HCT116 (cell line): ENCODE measurements at regions not wholly inside any gene's neighbourhood (a gene's known extent, or its start where the extent isn't known, plus 50 kb on each side); places are given as distances from the start of the nearest gene placed in this dataset.

Experiments used
- ATAC-seq: fragments of 200-7000 bp; cut with Tn5 transposase; 2 replicates; pipeline ENCODE4 v1.9.1; 2020; ENCODE audit warnings: mild to moderate bottlenecking, moderate library complexity
- BruUV-seq: library from RNA; stranded (reverse); fragments of 400-500 nt; replicated peaks from 2 replicates; lab custom pipeline; 2021; lab: Mats Ljungman, UMichigan
- CTCF ChIA-PET: fragments of 300-600 bp; sonication (Branson Sonifier 250); formaldehyde crosslinking; loops from one replicate; lab custom pipeline; 2021; ENCODE audit warnings: antibody characterized with exemption; lab: Charles Lee
- POLR2A ChIA-PET: fragments of 300-600, 350-600 bp; sonication (Branson Sonifier 250); formaldehyde crosslinking; loops from one replicate; lab custom pipeline; 2021; ENCODE audit warnings: antibody characterized with exemption; lab: Charles Lee
- RAD21 ChIA-PET, 2 experiments: fragments of 300-600 bp; sonication (Branson Sonifier 250); formaldehyde crosslinking; loops; one replicate each; lab custom pipeline; 2023; ENCODE audit warnings: low total read pairs in 2 of 2; ENCODE audit not compliant: uncharacterized antibody in 2 of 2, unreplicated experiment in 2 of 2, low non-redundant PET in 1 of 2; lab: Charles Lee
- DNase-seq: peaks from one replicate; pipeline ENCODE4 v3.0.0-alpha.2; 2010; ENCODE audit warnings: low read depth, low spot score
- H2AFZ ChIP-seq: fragments of 200-600 bp; shearing (Covaris generic), sonication (generic); 2 replicates; pipeline ENCODE4 v1.6.1; 2017; ENCODE audit warnings: low read depth, mixed run types, mixed read lengths, antibody characterized with exemption, low read length; ENCODE audit not compliant: poor library complexity, severe bottlenecking
- H3K27ac ChIP-seq: 2 replicates; pipeline ENCODE4 v1.5.1; 2012; ENCODE audit warnings: low read depth, low read length
- H3K27me3 ChIP-seq: fragments of 200-600 bp; sonication (generic); 2 replicates; pipeline ENCODE4 v1.6.1; 2016; ENCODE audit warnings: mixed run types, low read length, mixed read lengths; ENCODE audit not compliant: insufficient read depth
- H3K36me3 ChIP-seq, 2 experiments: fragments of 200-500 bp in 1 of 2; fragments of 200-600 bp in 1 of 2; sonication (Bioruptor generic) in 1 of 2; sonication (generic) in 1 of 2; 2 replicates each; pipeline versions ENCODE4 v1.5.1 to v1.6.1; 2014 to 2016; ENCODE audit warnings: low read length in 2 of 2, inconsistent platforms in 1 of 2, mixed read lengths in 1 of 2, mixed run types in 1 of 2; ENCODE audit not compliant: insufficient read depth in 2 of 2, control insufficient read depth in 1 of 2
- H3K4me1 ChIP-seq, 2 experiments: fragments of 200-600 bp in 1 of 2; sonication (generic) in 1 of 2; 2 replicates each; pipeline versions ENCODE4 v1.5.1 to v1.6.1; 2012 to 2017; ENCODE audit warnings: low read length in 2 of 2, inconsistent platforms in 1 of 2, mild to moderate bottlenecking in 1 of 2, mixed read lengths in 1 of 2, mixed run types in 1 of 2, moderate library complexity in 1 of 2; ENCODE audit not compliant: insufficient read depth in 2 of 2, control insufficient read depth in 1 of 2
- H3K4me2 ChIP-seq: fragments of 200-600 bp; sonication (generic); 2 replicates; pipeline ENCODE4 v1.6.1; 2017; ENCODE audit warnings: mixed run types, low read length, mixed read lengths
- H3K4me3 ChIP-seq, 2 experiments: fragments of 200-600 bp in 1 of 2; sonication (generic) in 1 of 2; replicated peaks in 1 of 2; 2 replicates each; pipeline ENCODE4 v1.5.1; 2011 to 2016; ENCODE audit warnings: low read length in 2 of 2, control low read depth in 1 of 2, low read depth in 1 of 2, mild to moderate bottlenecking in 1 of 2, mixed read lengths in 1 of 2, mixed run types in 1 of 2
- H3K79me2 ChIP-seq: fragments of 200-600 bp; sonication (generic); 2 replicates; pipeline ENCODE4 v1.6.1; 2017; ENCODE audit warnings: mild to moderate bottlenecking, mixed run types, low read length, moderate library complexity, mixed read lengths; ENCODE audit not compliant: insufficient read depth
- H3K9ac ChIP-seq: fragments of 200-600 bp; sonication (generic); 2 replicates; pipeline ENCODE4 v1.6.1; 2016; ENCODE audit warnings: low read length, mixed read lengths
- H3K9me2 ChIP-seq: fragments of 200-600 bp; sonication (generic), shearing (Covaris generic); 2 replicates; pipeline ENCODE4 v1.6.1; 2017; ENCODE audit warnings: mixed run types, mild to moderate bottlenecking, moderate library complexity; ENCODE audit not compliant: insufficient read depth
- H3K9me3 ChIP-seq, 2 experiments: fragments of 200-500 bp in 1 of 2; fragments of 200-600 bp in 1 of 2; sonication (Bioruptor generic) in 1 of 2; sonication (generic) in 1 of 2; 2 replicates each; pipeline ENCODE4 v1.6.1; 2014 to 2017; ENCODE audit warnings: low read length in 2 of 2, mixed read lengths in 2 of 2, inconsistent platforms in 1 of 2, low read depth in 1 of 2, mild to moderate bottlenecking in 1 of 2, mixed run types in 1 of 2, moderate library complexity in 1 of 2; ENCODE audit not compliant: control insufficient read depth in 1 of 2, insufficient read depth in 1 of 2
- H4K20me1 ChIP-seq: fragments of 200-600 bp; sonication (generic), shearing (Covaris generic); 2 replicates; pipeline ENCODE4 v1.6.1; 2017; ENCODE audit warnings: mixed run types, mild to moderate bottlenecking, moderate library complexity; ENCODE audit not compliant: insufficient read depth
- CBX3 ChIP-seq: IDR thresholded peaks from 2 replicates; pipeline ENCODE4 v1.6.1; 2012; ENCODE audit warnings: low read depth
- ELF1 ChIP-seq: IDR thresholded peaks from 2 replicates; pipeline ENCODE4 v1.6.1; 2012; ENCODE audit warnings: low read depth, borderline replicate concordance
- EZH2 ChIP-seq: fragments of 200-600 bp; sonication (generic); IDR thresholded peaks from 2 replicates; pipeline ENCODE4 v1.6.1; 2017; ENCODE audit warnings: antibody characterized with exemption, mixed run types
- EZH2phosphoT487 ChIP-seq: fragments of 200-600 bp; IDR thresholded peaks from 2 replicates; pipeline ENCODE4 v1.6.1; 2018; ENCODE audit warnings: antibody characterized with exemption, borderline replicate concordance
- FOSL1 ChIP-seq: IDR thresholded peaks from 2 replicates; pipeline ENCODE4 v1.6.1; 2012; ENCODE audit warnings: low read depth
- POLR2A ChIP-seq: IDR thresholded peaks from 2 replicates; pipeline ENCODE4 v1.7.0; 2011; ENCODE audit warnings: borderline replicate concordance; ENCODE audit not compliant: insufficient read depth, insufficient read length; ENCODE audit errors: extremely low read depth
- RAD21 ChIP-seq: IDR thresholded peaks from 2 replicates; pipeline ENCODE4 v1.6.1; 2012; ENCODE audit warnings: low read depth, mild to moderate bottlenecking
- TCF7L2 ChIP-seq: IDR thresholded peaks from 2 replicates; pipeline ENCODE4 v1.7.0; 2011; ENCODE audit warnings: borderline replicate concordance, inconsistent platforms; ENCODE audit not compliant: insufficient read depth, insufficient read length; ENCODE audit errors: extremely low read depth
- YY1 ChIP-seq: IDR thresholded peaks from 2 replicates; pipeline ENCODE4 v1.6.1; 2011; ENCODE audit warnings: low read length, low read depth, moderate library complexity, mild to moderate bottlenecking; ENCODE audit not compliant: insufficient replicate concordance; ENCODE audit errors: extremely low read depth
- ZFX ChIP-seq: fragments of 450-650 bp; IDR thresholded peaks from 2 replicates; pipeline ENCODE4 v1.6.1; 2017
- intact Hi-C: fragments of 100-400 bp; cut with micrococcal nuclease; formaldehyde crosslinking; loops from 2 replicates; pipeline ENCODE4 v1.10.0; 2022
- TF ChIP-seq, protein P1 (sequence below): IDR thresholded peaks from 2 replicates; pipeline ENCODE4 v1.6.1; 2011; ENCODE audit warnings: mild to moderate bottlenecking, low read length, moderate library complexity; ENCODE audit not compliant: insufficient replicate concordance; ENCODE audit errors: extremely low read depth
- TF ChIP-seq, protein P2 (sequence below): IDR thresholded peaks from 2 replicates; pipeline ENCODE4 v1.6.1; 2012
- TF ChIP-seq, protein P3 (sequence below): IDR thresholded peaks from 2 replicates; pipeline ENCODE4 v1.6.1; 2012

GRCh38 chr5:57552033-57552432 is 69.4 kb upstream of the ACTBL2 start:
- CTCF ChIA-PET = no interaction called here
- ATAC-seq = no peak

GRCh38 chr5:57551251-57551650 is 68.6 kb upstream of the ACTBL2 start:
- no peak overlapping the region for H2AFZ ChIP-seq
- intact Hi-C loops = no loop called here
- RAD21 ChIA-PET = no interaction called here
- H3K27ac ChIP-seq = no peak overlapping the region
- CTCF ChIA-PET = no interaction called here
- H4K20me1 ChIP-seq = no peaks in the 10 kb centered on the region
- DNase-seq (no peak), ATAC-seq (no peak)
- H3K36me3 ChIP-seq = no peaks in the 10 kb centered on the region
- H3K9ac ChIP-seq = no peak overlapping the region
- TF ChIP-seq, protein P1, sequence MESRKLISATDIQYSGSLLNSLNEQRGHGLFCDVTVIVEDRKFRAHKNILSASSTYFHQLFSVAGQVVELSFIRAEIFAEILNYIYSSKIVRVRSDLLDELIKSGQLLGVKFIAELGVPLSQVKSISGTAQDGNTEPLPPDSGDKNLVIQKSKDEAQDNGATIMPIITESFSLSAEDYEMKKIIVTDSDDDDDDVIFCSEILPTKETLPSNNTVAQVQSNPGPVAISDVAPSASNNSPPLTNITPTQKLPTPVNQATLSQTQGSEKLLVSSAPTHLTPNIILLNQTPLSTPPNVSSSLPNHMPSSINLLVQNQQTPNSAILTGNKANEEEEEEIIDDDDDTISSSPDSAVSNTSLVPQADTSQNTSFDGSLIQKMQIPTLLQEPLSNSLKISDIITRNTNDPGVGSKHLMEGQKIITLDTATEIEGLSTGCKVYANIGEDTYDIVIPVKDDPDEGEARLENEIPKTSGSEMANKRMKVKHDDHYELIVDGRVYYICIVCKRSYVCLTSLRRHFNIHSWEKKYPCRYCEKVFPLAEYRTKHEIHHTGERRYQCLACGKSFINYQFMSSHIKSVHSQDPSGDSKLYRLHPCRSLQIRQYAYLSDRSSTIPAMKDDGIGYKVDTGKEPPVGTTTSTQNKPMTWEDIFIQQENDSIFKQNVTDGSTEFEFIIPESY = no peak
- TF ChIP-seq RAD21 (no peak), FOSL1 (no peak), ELF1 (no peak), CBX3 (no peak), EZH2phosphoT487 (no peak), TCF7L2 (no peak), ZFX (no peak), YY1 (no peak), POLR2A (no peak)
- TF ChIP-seq, protein P2, sequence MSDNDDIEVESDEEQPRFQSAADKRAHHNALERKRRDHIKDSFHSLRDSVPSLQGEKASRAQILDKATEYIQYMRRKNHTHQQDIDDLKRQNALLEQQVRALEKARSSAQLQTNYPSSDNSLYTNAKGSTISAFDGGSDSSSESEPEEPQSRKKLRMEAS = no peak
- TF ChIP-seq, protein P3, sequence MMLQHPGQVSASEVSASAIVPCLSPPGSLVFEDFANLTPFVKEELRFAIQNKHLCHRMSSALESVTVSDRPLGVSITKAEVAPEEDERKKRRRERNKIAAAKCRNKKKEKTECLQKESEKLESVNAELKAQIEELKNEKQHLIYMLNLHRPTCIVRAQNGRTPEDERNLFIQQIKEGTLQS = no peak
- POLR2A ChIA-PET = no interaction called here
- no peaks in the 10 kb centered on the region for H3K9me2 ChIP-seq
- no peaks in the 10 kb centered on the region for H3K27me3 ChIP-seq
- no peak overlapping the region for H3K4me3 ChIP-seq
- H3K4me1 ChIP-seq = no peaks in the 10 kb centered on the region
- no peaks in the 10 kb centered on the region for H3K79me2 ChIP-seq
- H3K9me3 ChIP-seq = no peaks in the 10 kb centered on the region
- BruUV-seq = no TSS peak
- no peak overlapping the region for H3K4me2 ChIP-seq

More at GRCh38 chr5:57552033-57552432, 69.4 kb upstream of the ACTBL2 start:
- H3K27ac ChIP-seq = no peak overlapping the region
- H3K36me3 ChIP-seq = no peaks in the 10 kb centered on the region
- TF ChIP-seq TCF7L2 (no peak), EZH2 (no peak)
- TF ChIP-seq, all 23 proteins: peak for 0
- Histone ChIP-seq H3K27me3 (no peaks in the 10 kb centered on the region), H3K4me1 (no peaks in the 10 kb centered on the region), H3K9ac (no peak overlapping the region), H3K9me2 (no peaks in the 10 kb centered on the region), H2AFZ (no peak overlapping the region), H3K4me2 (no peak overlapping the region), H3K9me3 (no peaks in the 10 kb centered on the region), H3K79me2 (no peaks in the 10 kb centered on the region), H3K4me3 (no peak overlapping the region), H4K20me1 (no peaks in the 10 kb centered on the region)
- ChIA-PET POLR2A (no interaction called here), RAD21 (no interaction called here)
- intact Hi-C loops = no loop called here
- no TSS peak for BruUV-seq
- DNase-seq = no peak
